IMR-90 (cell line): ENCODE measurements at regions not wholly inside any gene's neighbourhood (a gene's known extent, or its start where the extent isn't known, plus 50 kb on each side); places are given as distances from the start of the nearest gene placed in this dataset.

Source experiments
- ATAC-seq: fragments of 200-7000 bp; cut with Tn5 transposase; 2 replicates; pipeline ENCODE4 v1.9.1; 2020; ENCODE audit warnings: low read depth, mild to moderate bottlenecking, moderate library complexity
- BruUV-seq: library from RNA; stranded (reverse); fragments of 400-500 nt; replicated peaks from 2 replicates; lab custom pipeline; 2021; lab: Mats Ljungman, UMichigan
- CTCF ChIA-PET: fragments of 300-600 bp; formaldehyde crosslinking; extraction: SDS; loops from one replicate; lab custom pipeline; 2021; ENCODE audit warnings: antibody characterized with exemption; lab: Yijun Ruan, JAX
- POLR2A ChIA-PET: fragments of 300-600 bp; sonication (Branson Sonifier 250); formaldehyde crosslinking; loops from one replicate; lab custom pipeline; 2022; ENCODE audit warnings: antibody characterized with exemption; ENCODE audit not compliant: unreplicated experiment; lab: Charles Lee
- DNase-seq: peaks from one replicate; pipeline ENCODE4 v3.0.0; 2013
- H2AFZ ChIP-seq: replicated peaks from 2 replicates; pipeline ENCODE3; 2013; ENCODE audit warnings: low read length, mild to moderate bottlenecking; ENCODE audit not compliant: poor library complexity
- H2AK5ac ChIP-seq: 2 replicates; pipeline ENCODE4 v1.6.1; 2013; ENCODE audit warnings: low read depth, low read length, inconsistent platforms
- H2AK9ac ChIP-seq: replicated peaks from 2 replicates; pipeline ENCODE3; 2013; ENCODE audit warnings: mild to moderate bottlenecking, low read depth, low read length, moderate library complexity; ENCODE audit not compliant: poor library complexity
- H2BK120ac ChIP-seq: 2 replicates; pipeline ENCODE4 v1.6.1; 2013; ENCODE audit warnings: low read depth, low read length, inconsistent platforms
- H2BK15ac ChIP-seq: 3 replicates; pipeline ENCODE4 v1.6.1; 2013; ENCODE audit warnings: low read depth, low read length, inconsistent platforms
- H2BK20ac ChIP-seq: 2 replicates; pipeline ENCODE4 v1.6.1; 2013; ENCODE audit warnings: low read depth, mild to moderate bottlenecking, inconsistent platforms, low read length, moderate library complexity
- H2BK5ac ChIP-seq: 2 replicates; pipeline ENCODE4 v1.6.1; 2013; ENCODE audit warnings: mild to moderate bottlenecking, low read depth, low read length, inconsistent platforms; ENCODE audit not compliant: poor library complexity, severe bottlenecking
- H3K14ac ChIP-seq: replicated peaks from 2 replicates; pipeline ENCODE4 v1.6.1; 2013; ENCODE audit warnings: low read depth, low read length, inconsistent platforms
- H3K18ac ChIP-seq: 2 replicates; pipeline ENCODE4 v1.6.1; 2013; ENCODE audit warnings: low read depth, low read length, control low read depth
- H3K23ac ChIP-seq: 2 replicates; pipeline ENCODE4 v1.6.1; 2013; ENCODE audit warnings: low read depth, low read length, inconsistent platforms
- H3K27ac ChIP-seq: 2 replicates; pipeline ENCODE4 v1.5.1; 2013; ENCODE audit warnings: mild to moderate bottlenecking, control low read depth, low read length; ENCODE audit not compliant: insufficient read depth
- H3K27me3 ChIP-seq: 2 replicates; pipeline ENCODE4 v1.6.1; 2013; ENCODE audit warnings: low read length; ENCODE audit not compliant: control insufficient read depth, insufficient read depth
- H3K36me3 ChIP-seq: 2 replicates; pipeline ENCODE4 v1.6.1; 2013; ENCODE audit warnings: low read length, mixed read lengths; ENCODE audit not compliant: control insufficient read depth, insufficient read depth
- H3K4ac ChIP-seq: 2 replicates; pipeline ENCODE4 v1.6.1; 2013; ENCODE audit warnings: low read depth, low read length, inconsistent platforms
- H3K4me1 ChIP-seq: 2 replicates; pipeline ENCODE4 v1.6.1; 2013; ENCODE audit warnings: low read length, mixed read lengths; ENCODE audit not compliant: control insufficient read depth, insufficient read depth
- H3K4me2 ChIP-seq: 2 replicates; pipeline ENCODE4 v1.6.1; 2013; ENCODE audit warnings: low read depth, mild to moderate bottlenecking, control low read depth, low read length, moderate library complexity
- H3K4me3 ChIP-seq: 2 replicates; pipeline ENCODE4 v1.5.1; 2013; ENCODE audit warnings: low read depth, mild to moderate bottlenecking, control low read depth, low read length, moderate library complexity; ENCODE audit not compliant: insufficient read depth
- H3K56ac ChIP-seq: 2 replicates; pipeline ENCODE4 v1.6.1; 2013; ENCODE audit warnings: low read length, inconsistent platforms; ENCODE audit not compliant: insufficient read depth; ENCODE audit errors: extremely low read depth
- H3K79me1 ChIP-seq, 2 experiments: 2 replicates each; pipeline ENCODE4 v1.6.1; 2013; ENCODE audit warnings: low read length in 2 of 2, inconsistent platforms in 1 of 2, low read depth in 1 of 2
- H3K9ac ChIP-seq: 2 replicates; pipeline ENCODE4 v1.6.1; 2013; ENCODE audit warnings: low read depth, low read length, control low read depth
- H3K9me1 ChIP-seq: 2 replicates; pipeline ENCODE4 v1.6.1; 2013; ENCODE audit warnings: low read length, inconsistent platforms; ENCODE audit not compliant: insufficient read depth
- H3K9me3 ChIP-seq: 2 replicates; pipeline ENCODE4 v1.6.1; 2013; ENCODE audit warnings: low read length; ENCODE audit not compliant: control insufficient read depth, insufficient read depth
- H4K20me1 ChIP-seq: 2 replicates; pipeline ENCODE4 v1.6.1; 2013; ENCODE audit warnings: low read length, inconsistent platforms; ENCODE audit not compliant: insufficient read depth
- H4K5ac ChIP-seq: 2 replicates; pipeline ENCODE4 v1.6.1; 2013; ENCODE audit warnings: mild to moderate bottlenecking, low read depth, low read length, control low read depth
- H4K8ac ChIP-seq, 2 experiments: 2 replicates each; pipeline ENCODE4 v1.6.1; 2013; ENCODE audit warnings: low read depth in 2 of 2, low read length in 2 of 2, control low read depth in 1 of 2, inconsistent platforms in 1 of 2
- H4K91ac ChIP-seq: 2 replicates; pipeline ENCODE4 v1.6.1; 2013; ENCODE audit warnings: low read depth, low read length, inconsistent platforms; ENCODE audit not compliant: insufficient read depth
- BHLHE40 ChIP-seq: fragments of 150-350 bp; IDR thresholded peaks from 2 replicates; pipeline ENCODE4 v1.6.1; 2016; ENCODE audit warnings: mild to moderate bottlenecking, low read depth, low read length
- CEBPB ChIP-seq: IDR thresholded peaks from 2 replicates; pipeline ENCODE4 v1.6.1; 2012; ENCODE audit warnings: low read depth, low read length, improper control_type of control experiment
- FOS ChIP-seq: fragments of 150-350 bp; IDR thresholded peaks from 2 replicates; pipeline ENCODE4 v1.6.1; 2016; ENCODE audit warnings: low read depth, low read length
- MAFK ChIP-seq: IDR thresholded peaks from 2 replicates; pipeline ENCODE4 v1.6.1; 2012; ENCODE audit warnings: low read depth, low read length, improper control_type of control experiment
- MXI1 ChIP-seq: IDR thresholded peaks from 2 replicates; pipeline ENCODE4 v1.6.1; 2012; ENCODE audit warnings: low read depth, mild to moderate bottlenecking, low read length, moderate library complexity, borderline replicate concordance
- RAD21 ChIP-seq: IDR thresholded peaks from 2 replicates; pipeline ENCODE4 v1.6.1; 2012; ENCODE audit warnings: low read length, improper control_type of control experiment
- RCOR1 ChIP-seq: IDR thresholded peaks from 2 replicates; pipeline ENCODE4 v1.6.1; 2012; ENCODE audit warnings: mild to moderate bottlenecking, low read length, improper control_type of control experiment; ENCODE audit not compliant: insufficient replicate concordance
- RFX5 ChIP-seq: IDR thresholded peaks from 2 replicates; pipeline ENCODE4 v1.8.0; 2012; ENCODE audit warnings: low read depth, mild to moderate bottlenecking, low read length, moderate library complexity
- SMC3 ChIP-seq: fragments of 150-350 bp; IDR thresholded peaks from 2 replicates; pipeline ENCODE4 v1.6.1; 2016; ENCODE audit warnings: low read depth, mild to moderate bottlenecking, antibody characterized with exemption, low read length, moderate library complexity
- WGBS, 2 experiments: methylation state at CpG; one replicate each; pipeline versions ENCODE4 v1.1.5 to v1.1.7; 2013; ENCODE audit warnings: missing lambda C conversion rate in 2 of 2; ENCODE audit not compliant: insufficient read length in 1 of 2; ENCODE audit errors: extremely low coverage in 2 of 2; 5-methylcytosine and 5-hydroxymethylcytosine counted together
- dilution Hi-C: fragments of 300-500 bp; cut with HindIII; formaldehyde crosslinking; loops from one replicate; pipeline ENCODE4 v1.14.3; 2018; ENCODE audit warnings: low sequenced_read_pairs; ENCODE audit not compliant: unreplicated experiment
- in situ Hi-C: fragments of 300-500 bp; cut with MboI; formaldehyde crosslinking; loops from 3 replicates; pipeline ENCODE4 v1.14.3; 2019; ENCODE audit warnings: low sequenced_read_pairs, inconsistent platforms, mixed read lengths
- intact Hi-C: fragments of 100-400 bp; cut with micrococcal nuclease; formaldehyde crosslinking; loops from 2 replicates; pipeline ENCODE4 v1.10.0; 2022
- TF ChIP-seq, protein P1 (sequence below): fragments of 150-350 bp; IDR thresholded peaks from 2 replicates; pipeline ENCODE4 v1.6.1; 2016; ENCODE audit warnings: low read depth, mild to moderate bottlenecking, low read length, moderate library complexity, borderline replicate concordance
- TF ChIP-seq, protein P2 (sequence below): fragments of 150-350 bp; IDR thresholded peaks from 2 replicates; pipeline ENCODE4 v1.6.1; 2017; ENCODE audit warnings: mild to moderate bottlenecking, antibody characterized with exemption, low read length, low read depth

DNA sequence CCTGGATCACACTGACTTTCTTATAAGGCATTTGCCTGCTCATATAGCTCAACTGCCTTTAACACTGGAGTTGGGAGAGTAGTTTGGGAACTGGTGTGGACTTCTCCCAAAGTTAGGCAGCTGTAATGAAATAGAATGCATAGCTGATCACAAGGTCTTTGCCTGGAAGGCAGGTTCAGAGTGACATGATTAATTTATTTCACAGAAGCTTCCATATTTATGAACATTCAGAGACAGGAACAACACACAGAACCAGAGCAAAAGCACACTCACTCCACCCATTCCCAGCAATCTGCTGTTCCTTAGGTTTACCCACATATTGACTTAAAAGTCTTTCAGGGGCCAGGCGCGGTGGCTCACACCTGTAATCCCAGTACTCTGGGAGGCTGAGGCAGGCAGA, 234.2 kb downstream of the REEP3 start:
- no peak overlapping the region for H3K4ac ChIP-seq
- H3K14ac ChIP-seq, result no peak overlapping the region
- in situ Hi-C loops (no loop called here), intact Hi-C loops (no loop called here), dilution Hi-C loops (no loop called here)
- H3K23ac ChIP-seq, result no peak overlapping the region
- no peaks in the 10 kb centered on the region for H3K9me3 ChIP-seq
- H3K56ac ChIP-seq, result no peak overlapping the region
- no peak overlapping the region for H3K4me3 ChIP-seq
- no CpG with 5 or more reads among the region's 2 CpGs for WGBS, 2 experiments
- no peaks in the 10 kb centered on the region for H3K79me1 ChIP-seq
- ChIA-PET POLR2A (interaction anchor here (0.6 kb wide), 1 partner anchor 510 kb away, joined by 3 read pairs; no protein-coding TSS in a partner anchor), CTCF (no interaction called here)
- H4K8ac ChIP-seq, result no peak overlapping the region
- H2AK9ac ChIP-seq, result no peak overlapping the region
- no peak overlapping the region for H2BK20ac ChIP-seq
- TF ChIP-seq CEBPB (no peak), SMC3 (no peak), BHLHE40 (no peak), RCOR1 (no peak), RFX5 (no peak), MXI1 (no peak), MAFK (no peak), RAD21 (no peak), FOS (no peak)
- TF ChIP-seq, protein P1, sequence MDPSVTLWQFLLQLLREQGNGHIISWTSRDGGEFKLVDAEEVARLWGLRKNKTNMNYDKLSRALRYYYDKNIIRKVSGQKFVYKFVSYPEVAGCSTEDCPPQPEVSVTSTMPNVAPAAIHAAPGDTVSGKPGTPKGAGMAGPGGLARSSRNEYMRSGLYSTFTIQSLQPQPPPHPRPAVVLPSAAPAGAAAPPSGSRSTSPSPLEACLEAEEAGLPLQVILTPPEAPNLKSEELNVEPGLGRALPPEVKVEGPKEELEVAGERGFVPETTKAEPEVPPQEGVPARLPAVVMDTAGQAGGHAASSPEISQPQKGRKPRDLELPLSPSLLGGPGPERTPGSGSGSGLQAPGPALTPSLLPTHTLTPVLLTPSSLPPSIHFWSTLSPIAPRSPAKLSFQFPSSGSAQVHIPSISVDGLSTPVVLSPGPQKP, result no peak
- TF ChIP-seq, protein P2, sequence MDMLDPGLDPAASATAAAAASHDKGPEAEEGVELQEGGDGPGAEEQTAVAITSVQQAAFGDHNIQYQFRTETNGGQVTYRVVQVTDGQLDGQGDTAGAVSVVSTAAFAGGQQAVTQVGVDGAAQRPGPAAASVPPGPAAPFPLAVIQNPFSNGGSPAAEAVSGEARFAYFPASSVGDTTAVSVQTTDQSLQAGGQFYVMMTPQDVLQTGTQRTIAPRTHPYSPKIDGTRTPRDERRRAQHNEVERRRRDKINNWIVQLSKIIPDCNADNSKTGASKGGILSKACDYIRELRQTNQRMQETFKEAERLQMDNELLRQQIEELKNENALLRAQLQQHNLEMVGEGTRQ, result no peak
- DNase-seq (no peak), ATAC-seq (no peak)
- no peak overlapping the region for H3K18ac ChIP-seq
- H3K4me1 ChIP-seq, result peaks cover 2% of the 10 kb centered on the region
- no peak overlapping the region for H2AK5ac ChIP-seq
- H4K20me1 ChIP-seq, result no peaks in the 10 kb centered on the region
- H2AFZ ChIP-seq, result no peak overlapping the region
- no TSS peak for BruUV-seq
- H4K5ac ChIP-seq, result no peak overlapping the region
- peaks cover 10% of the 10 kb centered on the region for H3K27me3 ChIP-seq
- H2BK15ac ChIP-seq, result no peak overlapping the region
- H2BK120ac ChIP-seq, result no peak overlapping the region
- no peak overlapping the region for H4K91ac ChIP-seq
- H3K9ac ChIP-seq, result no peak overlapping the region
- H2BK5ac ChIP-seq, result no peak overlapping the region
- no peaks in the 10 kb centered on the region for H3K9me1 ChIP-seq
- H3K36me3 ChIP-seq, result no peaks in the 10 kb centered on the region
- no peak overlapping the region for H3K4me2 ChIP-seq
- no peak overlapping the region for H3K27ac ChIP-seq
